ENCODE measurements at regions not wholly inside any gene's neighbourhood (a gene's known extent, or its start where the extent isn't known, plus 50 kb on each side); places are given as distances from the start of the nearest gene placed in this dataset.

- TF ChIP-seq POLR2A (IDR thresholded peaks at IDR 0.05; ENCODE audit: control extremely low read depth in 1 of 2, low read depth in 2 of 2, low read length in 2 of 2) (no peak), CHD1 (IDR thresholded peaks at IDR 0.05; ENCODE audit: low read depth, low read length) (no peak), POLR2AphosphoS5 (IDR thresholded peaks at IDR 0.05; ENCODE audit: low read depth, low read length) (no peak), RBBP5 (IDR thresholded peaks at IDR 0.05; ENCODE audit: borderline replicate concordance, low read depth, low read length) (no peak)
Observed at GRCh38 chr6:126253431-126253830, 86.5 kb upstream of the CENPW start.

Data from H1 (cell line).